Activated effector memory CD4-positive, alpha-beta T cell treated with Interleukin-2 at 50 U/mL for 16 hours (primary cell): ENCODE measurements at regions not wholly inside any gene's neighbourhood (a gene's known extent, or its start where the extent isn't known, plus 50 kb on each side); places are given as distances from the start of the nearest gene placed in this dataset.
"Not testable (repeated sequence)": the region's sequence is repeated elsewhere in the genome, so short reads cannot be mapped to it uniquely, and the experiment has no call there.

Experiments
- DNase-seq: peaks from one replicate; pipeline ENCODE4 v3.0.0-alpha.2; 2020

- no peak for DNase-seq
Observed at GRCh38 chr5:135110785-135111596, 77.0 kb upstream of the PITX1 start.

- no peak for DNase-seq
Observed at GRCh38 chr5:135108992-135109391, 75.0 kb upstream of the PITX1 start.

DNA sequence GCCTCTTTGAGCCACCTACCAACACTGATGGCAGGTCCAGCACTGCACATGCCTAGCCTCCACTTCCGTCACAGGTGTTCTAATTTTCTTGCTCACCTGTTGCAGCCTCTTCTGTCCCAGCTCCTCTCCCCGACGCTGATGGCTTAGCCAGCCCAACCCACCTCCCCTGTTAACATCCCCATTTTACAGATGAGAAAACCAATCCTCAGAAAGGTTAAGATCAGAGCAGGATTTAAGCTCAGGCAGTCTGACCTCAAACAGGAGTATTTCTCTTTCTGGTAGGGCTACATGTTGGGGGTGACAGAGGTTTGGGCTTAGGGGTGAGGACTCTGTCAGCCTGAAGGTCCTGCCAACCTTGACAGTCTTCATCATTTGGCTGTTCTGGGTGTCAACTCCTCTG is 74.5 kb upstream of the PITX1 start:
- no peak for DNase-seq

- DNase-seq = no peak
Observed at GRCh38 chr5:135107986-135108385, 74.0 kb upstream of the PITX1 start.

- DNase-seq = no peak
Observed at GRCh38 chr5:135106610-135107471, 72.8 kb upstream of the PITX1 start.

- no peak for DNase-seq
Observed at GRCh38 chr5:135106136-135106535, 72.1 kb upstream of the PITX1 start.

GRCh38 chr5:135105105-135105484 is 71.1 kb upstream of the PITX1 start:
- DNase-seq = no peak

- DNase-seq = no peak
Observed at GRCh38 chr5:135103575-135103853, 69.5 kb upstream of the PITX1 start.

DNA sequence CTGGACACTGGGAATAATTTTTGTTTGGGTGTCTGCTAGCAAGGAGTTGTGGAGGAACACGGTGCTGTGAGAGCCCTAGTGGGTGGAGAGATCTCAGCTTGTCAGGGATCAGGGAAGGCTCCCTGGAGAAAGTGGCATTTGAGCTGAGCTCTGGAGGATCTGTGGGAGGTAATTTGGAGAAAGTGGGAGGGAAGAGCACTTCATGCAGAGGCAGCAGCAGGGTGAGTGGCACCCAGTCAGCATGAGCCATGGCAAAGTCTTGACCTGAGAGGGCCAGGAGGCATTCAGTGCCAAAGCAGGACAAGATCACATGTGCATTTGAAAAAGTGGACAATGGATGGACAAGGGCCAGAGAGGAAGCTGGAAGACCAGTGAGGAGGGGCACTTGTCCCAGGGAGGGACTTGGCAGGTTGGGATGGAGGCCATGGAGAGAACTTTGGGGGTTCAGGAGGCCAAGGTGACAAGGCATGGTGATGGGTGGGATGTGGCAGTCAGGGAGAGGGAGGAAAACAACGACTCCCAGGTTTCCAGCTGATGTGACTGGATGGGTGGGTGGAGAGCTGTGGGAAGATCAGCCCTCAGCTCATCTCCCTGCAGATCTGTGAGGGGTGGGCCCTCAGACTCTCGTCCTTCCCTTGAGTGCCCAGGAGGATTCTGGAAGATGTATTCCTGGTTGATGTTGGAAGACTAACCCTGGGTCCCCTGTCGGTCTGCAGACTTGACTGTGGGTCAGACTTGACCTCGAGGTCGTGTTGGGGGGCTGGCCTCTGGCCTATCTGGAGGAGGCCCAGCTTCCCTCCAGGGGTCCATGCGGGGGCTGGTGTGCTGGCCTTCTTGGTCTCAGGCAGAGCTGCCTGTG is 68.9 kb upstream of the PITX1 start:
- DNase-seq = no peak

DNA sequence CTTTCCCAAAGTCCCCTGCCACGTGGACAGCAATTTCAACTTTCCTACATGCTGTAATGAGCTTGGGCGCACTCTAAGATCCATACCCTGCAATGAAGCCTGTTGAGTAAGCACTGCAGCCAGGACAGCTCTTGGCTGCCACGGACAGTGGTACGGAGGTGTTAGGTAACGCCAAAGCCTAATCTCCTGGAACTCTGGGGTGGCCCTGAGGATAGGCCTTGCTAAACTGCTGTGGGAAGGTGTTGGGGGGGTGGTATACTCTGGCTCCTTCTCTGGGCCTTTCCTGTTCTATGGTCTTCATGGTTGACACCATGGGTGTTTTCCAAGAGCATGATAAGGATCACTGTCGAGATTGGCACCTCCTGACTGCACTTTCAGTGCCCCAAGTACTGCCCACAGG is 66.4 kb upstream of the PITX1 start:
- DNase-seq = no peak

GRCh38 chr5:135100011-135100410 is 66.0 kb upstream of the PITX1 start:
- no peak for DNase-seq

DNA sequence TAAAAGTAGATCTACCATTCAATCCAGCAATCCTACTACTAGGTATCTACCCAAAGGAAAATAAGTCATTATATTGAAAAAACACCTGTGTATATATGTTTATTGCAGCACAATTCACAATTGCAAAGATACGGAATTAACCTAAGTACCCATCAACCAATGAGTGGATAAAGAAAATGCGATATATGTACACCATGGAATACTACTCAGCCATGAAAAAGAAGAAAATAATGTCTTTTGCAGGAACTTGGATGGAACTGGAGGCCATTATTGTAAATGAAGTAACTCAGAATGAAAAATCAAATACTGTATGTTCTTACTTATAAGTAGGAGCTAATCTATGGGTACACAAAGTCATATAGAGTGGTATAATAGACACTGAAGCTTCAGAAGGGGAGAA is 63.4 kb upstream of the PITX1 start:
- DNase-seq = no peak

- DNase-seq = no peak
Observed at GRCh38 chr5:135095871-135096270, 61.8 kb upstream of the PITX1 start.

- no peak for DNase-seq
Observed at GRCh38 chr5:135095052-135095715, 61.2 kb upstream of the PITX1 start.

GRCh38 chr5:135094339-135095051 is 60.5 kb upstream of the PITX1 start:
- DNase-seq = no peak

GRCh38 chr5:135093483-135093882 is 59.5 kb upstream of the PITX1 start:
- not testable (repeated sequence) for DNase-seq

DNA sequence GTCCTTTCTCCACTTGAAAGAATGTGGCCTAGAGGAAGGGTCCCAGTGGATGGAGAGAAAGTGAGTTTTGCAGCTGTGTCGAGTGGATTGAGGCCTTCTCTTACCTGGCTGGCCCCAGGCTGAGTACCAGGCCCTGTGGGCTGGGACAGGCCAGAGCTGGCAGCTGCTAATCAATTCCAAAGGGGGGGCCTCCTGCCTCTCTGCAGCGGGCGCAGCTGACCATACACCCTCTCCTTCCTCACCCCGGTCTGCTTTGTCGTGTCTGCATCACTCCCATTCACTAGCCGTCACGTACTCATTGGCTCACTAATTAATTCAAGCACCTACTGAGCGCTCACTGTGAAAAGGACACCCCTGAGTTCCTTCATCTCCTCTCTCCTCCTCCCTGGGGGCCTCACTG is 58.4 kb upstream of the PITX1 start:
- no peak for DNase-seq

DNA sequence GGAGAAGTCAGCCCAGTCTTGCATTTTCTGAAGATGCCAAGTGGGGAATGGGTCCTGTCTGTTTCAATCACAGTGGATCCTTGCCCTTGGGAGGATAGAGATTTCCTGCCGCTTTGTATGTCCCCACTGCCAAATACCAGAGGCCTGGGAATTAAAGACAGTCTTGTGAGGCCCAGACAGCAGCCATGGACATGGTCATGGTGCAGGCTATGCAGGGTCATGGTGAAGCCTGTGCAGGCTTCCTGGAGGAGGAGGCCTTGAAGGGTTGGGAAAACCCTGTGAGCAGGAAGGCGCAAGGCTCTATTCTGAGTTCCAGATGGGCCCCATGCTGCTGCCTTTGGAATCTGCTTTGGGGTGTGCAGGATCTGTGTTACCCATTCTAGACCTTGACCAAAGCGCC is 57.3 kb upstream of the PITX1 start:
- DNase-seq = no peak

DNA sequence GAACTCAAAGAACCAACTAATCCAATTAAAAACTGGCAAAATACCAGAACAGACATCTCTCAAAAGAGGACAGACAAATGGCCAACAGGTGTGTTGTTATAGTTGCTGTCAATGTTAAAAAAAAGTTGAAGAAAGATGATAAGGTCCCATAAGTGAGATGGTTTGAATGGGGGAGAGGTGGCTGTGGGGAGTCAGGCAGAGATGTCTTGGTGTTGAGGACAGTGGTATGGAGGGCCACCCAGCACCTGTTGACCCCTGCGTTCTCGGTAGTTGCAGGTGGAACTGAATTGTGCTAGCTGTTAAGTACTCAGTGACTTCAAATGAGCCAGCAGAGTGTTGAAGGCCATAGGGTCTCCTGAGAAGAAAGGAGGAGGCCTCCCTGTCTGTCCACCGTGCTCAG is 55.9 kb upstream of the PITX1 start:
- DNase-seq = no peak

- no peak for DNase-seq
Observed at GRCh38 chr5:135088911-135089310, 54.9 kb upstream of the PITX1 start.

DNA sequence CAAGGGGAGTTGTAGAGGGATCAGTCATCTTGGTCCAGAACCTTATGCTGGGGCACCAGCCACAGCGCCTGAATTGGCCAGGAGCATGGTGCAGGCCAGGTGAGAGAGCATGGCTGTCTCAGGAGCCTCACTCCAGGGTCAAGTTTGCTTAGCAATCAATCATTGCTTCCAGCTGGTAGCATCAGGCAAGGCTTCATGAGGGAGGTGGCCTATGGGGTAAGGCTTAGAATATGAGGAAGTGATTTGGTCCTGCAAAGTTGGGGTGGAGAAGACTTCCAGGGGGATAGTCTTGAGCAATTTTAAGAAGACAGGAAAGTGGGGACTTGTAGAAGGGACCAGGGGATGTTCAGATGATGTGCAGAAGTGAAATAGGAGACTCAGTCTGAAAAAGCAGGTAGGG is 53.9 kb upstream of the PITX1 start:
- DNase-seq = no peak
